Hippocampal formation (tissue), 2 donors: ENCODE measurements at regions not wholly inside any gene's neighbourhood (a gene's known extent, or its start where the extent isn't known, plus 50 kb on each side); places are given as distances from the start of the nearest gene placed in this dataset.

Source experiments
- DNase-seq, 2 donors: peaks; one replicate each; lab custom pipeline; 2025; lab: John Stamatoyannopoulos, UW

DNA sequence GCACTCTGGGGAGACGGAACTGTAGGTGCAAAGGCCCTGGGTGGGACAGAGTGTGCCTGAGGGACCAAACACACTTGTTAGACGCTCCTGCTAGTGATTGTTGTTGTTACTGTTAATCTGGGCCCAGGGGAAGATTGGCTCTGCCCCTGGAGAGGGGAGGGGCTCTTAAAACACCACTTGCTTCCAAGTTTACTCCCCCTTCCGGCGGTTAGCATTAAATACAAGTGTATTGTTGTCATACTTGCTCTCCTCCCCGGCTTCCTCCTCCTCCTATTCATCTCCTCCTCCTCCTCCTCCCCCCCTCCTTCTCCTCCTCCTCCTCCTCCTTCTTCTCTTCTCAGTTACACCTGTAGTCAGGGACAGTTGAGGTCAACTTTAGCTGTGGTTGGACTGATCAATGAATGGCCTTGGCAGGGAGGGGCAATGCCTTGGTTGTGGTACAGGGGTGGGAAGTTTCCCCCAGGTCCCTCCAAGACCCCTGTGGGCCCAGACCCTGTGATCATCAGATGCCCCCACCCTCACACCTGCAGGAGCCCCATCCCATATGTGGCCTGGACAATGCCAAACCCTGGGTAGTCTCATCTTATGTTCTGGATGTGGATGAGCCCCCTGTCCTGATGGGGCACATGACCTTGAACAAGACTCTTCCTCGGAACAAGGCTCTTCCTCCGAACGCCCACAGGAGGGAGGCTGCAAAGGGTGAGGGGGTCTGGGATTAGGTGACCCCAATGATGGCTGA lies 217.3 kb downstream of the PTPRU start:
- no peak for DNase-seq

- no peak for DNase-seq
These were observed 216.3 kb downstream of the PTPRU start for GRCh38 chr1:29452463-29453230.

DNA sequence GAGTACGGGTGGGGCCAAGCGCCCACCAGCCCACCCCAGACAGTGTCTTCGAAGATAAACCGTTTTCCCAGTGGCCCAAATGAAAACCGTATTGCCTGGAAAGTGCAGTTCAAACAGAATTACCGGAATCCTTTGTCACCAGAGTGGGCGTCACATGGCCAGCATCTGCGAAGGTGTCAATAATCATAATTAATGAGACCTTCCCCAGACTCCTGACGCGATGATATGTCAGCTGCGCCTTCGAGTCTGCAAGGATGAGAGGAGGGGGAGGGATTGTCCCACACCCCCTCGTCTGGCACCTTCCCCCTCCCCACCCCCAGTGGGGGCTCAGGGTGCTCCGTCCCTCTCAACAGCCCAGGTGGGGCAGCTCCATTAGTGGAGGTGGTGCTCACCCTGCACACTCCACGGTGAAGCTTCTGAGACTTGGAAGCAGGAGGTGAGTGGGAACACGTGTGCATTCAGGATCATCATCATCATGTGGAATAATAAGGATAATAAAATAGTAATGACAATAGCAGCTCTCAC lies 215.1 kb downstream of the PTPRU start:
- DNase-seq, result no peak

DNA sequence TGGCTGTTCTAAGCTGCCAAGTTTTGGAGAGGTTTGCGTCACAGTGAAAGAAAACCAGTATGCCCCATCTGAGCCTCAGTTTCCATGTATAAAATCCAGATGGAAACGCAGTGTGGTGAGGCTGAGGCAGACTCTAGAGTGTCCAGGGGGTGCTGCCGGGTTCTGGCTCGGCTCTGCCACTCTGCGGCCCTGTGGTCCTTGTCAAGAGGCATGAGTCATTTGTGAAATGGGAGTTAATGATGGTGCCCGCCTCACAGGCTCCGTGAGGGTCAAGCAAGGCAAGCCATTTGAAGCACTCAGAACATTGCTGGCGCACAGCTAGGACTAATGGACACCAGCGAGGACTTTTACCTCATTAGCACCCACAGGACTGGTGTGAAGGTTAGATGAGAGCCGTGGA lies 214.3 kb downstream of the PTPRU start:
- no peak for DNase-seq

DNA sequence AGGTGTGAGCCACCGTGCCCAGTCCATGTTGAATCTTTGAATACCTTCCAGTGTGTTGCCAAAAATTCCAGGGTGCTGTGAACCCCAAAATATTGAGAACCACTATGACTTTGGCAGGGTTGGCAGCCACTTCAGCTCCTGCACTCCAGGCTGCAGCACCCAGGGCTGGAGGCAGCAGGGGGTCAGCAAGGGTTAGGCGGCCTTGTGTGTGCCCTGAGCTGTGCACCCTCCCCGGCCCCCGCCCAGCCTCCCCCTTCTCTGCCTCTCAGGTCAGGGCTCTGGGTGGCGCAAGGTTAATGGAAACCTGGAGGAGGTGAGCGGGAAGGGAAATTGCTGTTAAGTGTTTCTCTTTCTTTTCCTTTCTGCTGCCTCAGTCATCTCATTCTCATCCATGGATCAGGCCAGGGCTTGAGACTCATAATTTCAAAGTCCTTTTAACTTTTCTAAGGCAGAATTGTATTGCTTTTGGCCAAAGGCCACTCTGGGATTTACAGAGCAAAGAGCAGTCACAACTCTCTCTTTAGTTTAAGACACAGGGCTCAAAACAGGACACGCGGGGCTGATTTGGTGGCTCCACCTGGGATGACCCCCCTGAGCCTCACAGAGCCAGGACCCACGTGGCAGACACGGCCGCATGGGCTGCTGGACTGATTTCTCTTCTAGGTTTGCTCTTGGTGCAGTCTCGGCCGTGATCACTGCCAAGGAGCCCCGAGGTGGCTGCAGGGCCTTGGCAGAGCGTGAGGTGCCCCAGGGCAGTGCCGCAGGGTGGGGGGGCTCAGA lies 212.3 kb downstream of the PTPRU start:
- DNase-seq, result no peak

GRCh38 chr1:29447368-29447767 lies 211.0 kb downstream of the PTPRU start:
- no peak for DNase-seq

- no peak for DNase-seq
These were observed 208.7 kb downstream of the PTPRU start for GRCh38 chr1:29444782-29445729.

DNA sequence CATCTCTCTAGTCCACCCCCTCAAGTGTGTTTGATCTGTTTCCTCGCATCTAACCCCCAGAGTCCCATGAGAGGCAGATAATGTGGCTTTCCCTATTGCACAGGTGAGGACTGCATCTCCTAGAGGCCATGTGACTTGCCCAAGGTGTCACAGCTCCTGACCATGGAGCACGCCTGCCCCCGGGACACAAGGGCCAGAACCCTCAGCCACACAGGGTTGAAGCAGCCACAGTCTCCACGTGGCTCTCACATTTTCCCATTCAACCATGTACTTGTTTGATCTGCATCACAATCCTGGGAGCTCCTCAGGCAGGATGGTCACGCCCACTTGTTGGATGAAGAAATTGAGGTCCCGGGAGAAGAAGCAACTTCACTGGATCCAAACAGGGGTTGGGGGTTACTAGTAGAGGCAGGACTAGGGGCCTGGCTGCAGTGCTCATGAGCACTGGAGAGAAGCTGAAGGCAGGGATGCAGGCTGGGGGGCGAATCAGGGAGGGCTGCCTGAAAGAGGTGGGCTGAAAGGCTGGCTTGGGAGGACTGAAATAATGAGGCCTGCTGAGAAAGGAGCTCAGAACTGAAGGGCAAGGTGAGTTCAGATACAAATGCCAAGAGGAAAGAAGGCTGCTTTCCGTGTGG lies 207.9 kb downstream of the PTPRU start:
- DNase-seq, result no peak

- DNase-seq, result no peak
These were observed 205.8 kb downstream of the PTPRU start for GRCh38 chr1:29441916-29442668.

- no peak for DNase-seq
These were observed 203.3 kb downstream of the PTPRU start for GRCh38 chr1:29439615-29440014.

GRCh38 chr1:29438991-29439390 lies 202.7 kb downstream of the PTPRU start:
- DNase-seq, result no peak

DNA sequence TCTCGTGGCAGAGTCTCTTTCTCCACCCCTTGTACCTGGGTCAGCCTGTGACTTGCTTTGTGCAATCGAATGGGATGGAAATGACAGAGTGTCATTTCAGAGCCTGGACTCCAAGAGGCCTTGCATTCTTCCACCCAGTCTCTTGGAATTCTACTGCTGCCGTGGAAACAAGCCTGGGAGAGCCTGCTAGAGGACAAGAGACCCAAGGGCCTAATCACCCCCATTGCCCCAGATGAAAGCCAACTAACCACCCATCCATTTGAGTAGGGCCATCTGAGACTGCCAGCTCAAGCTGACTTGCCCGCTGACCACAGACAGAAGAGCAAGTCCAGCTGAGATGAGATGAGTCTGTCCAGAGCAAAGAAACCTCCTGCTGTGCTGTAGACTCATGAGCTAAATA lies 201.6 kb downstream of the PTPRU start:
- DNase-seq, result no peak

DNA sequence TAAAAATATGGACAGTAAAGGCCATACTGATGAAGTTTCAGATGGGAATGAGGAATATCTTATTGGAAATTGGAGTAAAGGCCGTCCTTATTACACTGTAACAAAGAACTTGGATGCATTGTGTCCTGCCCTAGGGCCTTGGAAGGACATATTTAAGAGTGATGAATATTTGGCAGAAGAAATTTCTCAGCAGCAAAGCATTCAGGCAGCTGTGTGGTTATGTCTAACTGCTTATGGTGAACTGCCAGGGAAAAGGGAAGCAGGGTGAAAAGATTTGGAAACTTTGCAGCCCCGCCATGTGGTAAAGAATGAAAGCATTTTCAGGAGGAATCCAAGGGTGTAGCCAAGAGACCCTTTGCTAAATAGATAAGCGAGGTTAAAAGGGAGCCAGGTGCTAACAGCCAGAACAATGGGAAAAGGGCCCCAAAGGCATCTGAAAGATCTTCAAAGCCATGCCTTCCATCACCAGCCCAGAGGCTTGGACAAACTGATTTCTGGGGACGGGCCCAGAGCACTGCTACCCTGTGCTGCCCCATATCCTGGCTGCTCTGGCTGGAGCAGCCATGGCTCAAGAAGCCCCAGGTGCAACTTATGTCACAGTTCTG lies 200.0 kb downstream of the PTPRU start:
- DNase-seq, result no peak

DNA sequence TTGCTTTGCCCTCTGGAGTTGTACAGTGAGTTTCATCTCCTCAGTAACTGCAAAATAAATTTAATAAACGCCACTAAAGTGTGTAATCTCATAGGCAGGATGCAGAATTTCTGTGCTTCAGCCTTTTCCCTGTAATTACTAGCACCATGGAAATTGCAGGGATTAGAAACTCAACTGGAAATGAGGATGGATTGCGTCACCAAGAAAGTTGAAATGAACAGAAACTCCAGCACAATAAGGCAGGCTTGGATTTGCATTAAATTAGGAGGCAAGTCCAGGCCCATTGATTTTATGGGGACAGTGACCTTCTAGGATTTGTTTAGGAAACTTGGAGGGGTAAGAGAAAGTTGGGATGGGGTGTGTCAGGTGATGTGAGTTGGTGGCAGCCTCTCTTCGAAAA lies 197.5 kb downstream of the PTPRU start:
- DNase-seq, result no peak

DNA sequence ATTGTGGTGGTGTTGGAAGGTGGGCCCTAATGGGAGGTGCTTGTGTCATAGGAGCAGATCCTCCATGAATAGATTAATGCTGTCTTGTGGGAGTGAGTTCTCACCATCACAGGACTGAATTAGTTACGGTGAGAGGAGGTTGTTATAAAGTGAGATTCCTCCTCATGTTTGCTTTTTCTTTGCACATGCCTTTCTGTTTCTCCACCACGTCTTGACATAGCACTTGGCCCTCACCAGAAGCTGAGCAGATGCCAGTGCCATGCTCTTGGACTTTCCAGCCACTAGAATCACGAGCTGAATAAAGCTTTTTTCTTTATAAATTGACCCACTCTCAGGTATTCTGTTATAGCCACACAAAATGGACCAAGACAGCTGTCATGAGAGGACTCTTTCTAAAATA lies 194.8 kb downstream of the PTPRU start:
- DNase-seq, result no peak

GRCh38 chr1:29429656-29430055 lies 193.3 kb downstream of the PTPRU start:
- no peak for DNase-seq

DNA sequence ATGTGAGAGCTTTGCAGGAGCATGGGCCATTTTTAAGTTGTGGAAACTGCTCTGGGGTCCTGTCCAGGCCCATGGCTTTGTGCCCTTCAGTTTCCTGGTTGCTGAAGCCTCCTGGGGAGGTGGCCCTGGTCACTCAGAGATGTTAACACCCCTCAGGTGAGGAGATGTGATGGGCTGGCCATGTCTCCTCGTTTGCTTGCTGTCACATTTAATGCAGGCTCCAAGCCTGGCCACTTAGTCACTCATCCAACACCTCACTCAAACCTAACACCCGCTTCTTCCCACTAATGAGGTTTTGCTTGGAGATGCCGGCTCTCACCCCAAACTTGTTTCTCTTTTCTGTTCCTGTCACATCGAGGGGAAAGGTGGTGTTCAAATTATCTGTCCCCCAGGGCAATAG lies 192.7 kb downstream of the PTPRU start:
- no peak for DNase-seq

DNA sequence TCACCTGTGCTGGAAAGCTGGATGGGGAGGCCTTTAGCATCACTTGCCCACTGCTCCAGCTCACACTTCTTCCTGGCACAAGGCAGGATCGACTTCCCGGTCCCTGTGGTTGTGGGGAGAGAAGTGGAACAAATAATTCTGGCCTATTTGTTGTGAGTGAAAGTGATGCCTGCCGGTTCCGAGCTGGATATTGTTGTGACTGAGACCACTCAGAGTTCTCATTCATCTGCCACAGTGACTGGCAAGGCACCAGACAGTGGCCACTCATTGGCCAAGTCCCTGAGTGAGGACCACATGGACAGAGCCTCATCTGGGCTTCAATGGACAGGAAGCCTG lies 191.9 kb downstream of the PTPRU start:
- DNase-seq, result no peak

DNA sequence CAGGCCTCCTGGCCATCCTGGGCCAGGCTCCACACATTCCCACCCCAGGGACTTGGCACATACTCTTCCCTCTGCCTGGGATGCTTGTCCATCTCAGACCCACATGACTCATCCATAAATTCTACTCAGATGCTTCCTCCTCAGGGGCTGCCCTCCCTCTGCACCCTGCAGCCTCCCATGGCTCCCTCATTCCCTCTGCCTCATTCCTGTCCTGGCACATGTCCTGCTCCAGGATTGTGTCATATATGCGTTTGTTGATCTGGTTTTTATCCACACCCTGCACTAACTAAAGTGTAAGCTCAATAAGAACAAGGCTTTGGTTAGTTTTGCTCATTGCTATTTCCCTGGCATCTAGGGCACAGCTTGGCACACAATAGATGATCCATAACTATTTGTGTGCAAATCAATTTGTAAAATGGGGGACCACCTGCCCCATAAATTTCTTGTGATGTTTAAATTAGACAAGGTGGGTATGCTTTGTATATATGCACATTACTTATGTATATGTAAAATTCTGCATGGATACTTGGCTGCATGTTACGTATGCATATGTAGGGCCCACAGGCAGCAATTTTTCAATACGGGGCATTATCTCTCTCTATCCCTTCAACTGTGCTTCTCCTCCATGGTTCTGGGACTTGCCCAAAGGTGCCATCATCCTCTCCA lies 191.4 kb downstream of the PTPRU start:
- DNase-seq, result no peak
